H1 (cell line): ENCODE measurements at regions not wholly inside any gene's neighbourhood (a gene's known extent, or its start where the extent isn't known, plus 50 kb on each side); places are given as distances from the start of the nearest gene placed in this dataset.

Experiments
- CTCF ChIA-PET: fragments of 300-600 bp; sonication (Branson Sonifier 250); formaldehyde crosslinking; loops from one replicate; lab custom pipeline; 2021; ENCODE audit not compliant: partially characterized antibody; lab: Charles Lee
- POLR2A ChIA-PET: fragments of 300-600 bp; sonication (Branson Sonifier 250); formaldehyde crosslinking; loops from one replicate; lab custom pipeline; 2021; ENCODE audit warnings: inconsistent platforms; ENCODE audit not compliant: partially characterized antibody; lab: Charles Lee
- DNase-seq, 2 experiments: peaks; one replicate each; pipeline versions ENCODE4 v3.0.0 to v3.0.0-alpha.2; 2010 to 2022; ENCODE audit warnings: low spot score in 2 of 2, low read depth in 1 of 2, mixed read lengths in 1 of 2
- FAIRE-seq: peaks from 2 replicates; lab custom pipeline; 2011; peaks lifted over from hg19 to GRCh38; lab: Jason Lieb, UNC
- H2AFZ ChIP-seq: 2 replicates; pipeline ENCODE4 v1.8.1; 2012; ENCODE audit warnings: low read length, inconsistent platforms
- H2AK5ac ChIP-seq: 2 replicates; pipeline ENCODE4 v1.6.1; 2013; ENCODE audit warnings: low read depth, low read length
- H2BK120ac ChIP-seq: replicated peaks from 2 replicates; pipeline ENCODE3; 2013; ENCODE audit warnings: low read depth, low read length, inconsistent platforms
- H2BK12ac ChIP-seq: 2 replicates; pipeline ENCODE4 v1.6.1; 2013; ENCODE audit warnings: low read depth, low read length
- H2BK15ac ChIP-seq: 2 replicates; pipeline ENCODE4 v1.6.1; 2013; ENCODE audit warnings: low read length
- H2BK20ac ChIP-seq: 2 replicates; pipeline ENCODE4 v1.6.1; 2013; ENCODE audit warnings: low read length
- H2BK5ac ChIP-seq: 2 replicates; pipeline ENCODE4 v1.6.1; 2013; ENCODE audit warnings: low read depth, low read length
- H3K14ac ChIP-seq: 2 replicates; pipeline ENCODE4 v1.6.1; 2013; ENCODE audit warnings: inconsistent platforms; ENCODE audit not compliant: insufficient read length
- H3K18ac ChIP-seq: 2 replicates; pipeline ENCODE4 v1.6.1; 2013; ENCODE audit warnings: low read length; ENCODE audit errors: extremely low read depth
- H3K23ac ChIP-seq: 2 replicates; pipeline ENCODE4 v1.6.1; 2013; ENCODE audit warnings: inconsistent platforms; ENCODE audit not compliant: insufficient read length
- H3K23me2 ChIP-seq: 2 replicates; pipeline ENCODE4 v1.6.1; 2013; ENCODE audit warnings: low read depth, low read length
- H3K27ac ChIP-seq: 2 replicates; pipeline ENCODE4 v1.6.1; 2011; ENCODE audit warnings: low read depth, low read length, inconsistent platforms
- H3K27me3 ChIP-seq, 4 experiments: replicated peaks in 1 of 4; 1 replicate in 1 of 4; 2 replicates in 3 of 4; pipeline versions ENCODE4 v1.6.1 to v1.8.1; 2011 to 2013; ENCODE audit warnings: low read length in 3 of 4, mild to moderate bottlenecking in 3 of 4, inconsistent platforms in 2 of 4, mixed read lengths in 2 of 4, moderate library complexity in 1 of 4; ENCODE audit not compliant: control insufficient read depth in 3 of 4, insufficient read depth in 3 of 4; ENCODE audit errors: extremely low read depth in 1 of 4
- H3K36me3 ChIP-seq, 4 experiments: 2 replicates each; pipeline versions ENCODE4 v1.6.1 to v1.8.1; 2011 to 2013; ENCODE audit warnings: mild to moderate bottlenecking in 4 of 4, low read length in 3 of 4, moderate library complexity in 2 of 4, control low read depth in 1 of 4, inconsistent platforms in 1 of 4; ENCODE audit not compliant: insufficient read depth in 4 of 4, control insufficient read depth in 2 of 4
- H3K4ac ChIP-seq: replicated peaks from 2 replicates; pipeline ENCODE3; 2013; ENCODE audit warnings: low read length, low read depth, mixed read lengths, inconsistent platforms; ENCODE audit not compliant: insufficient read length
- H3K4me1 ChIP-seq, 4 experiments: replicated peaks in 1 of 4; 1 replicate in 1 of 4; 2 replicates in 3 of 4; pipeline versions ENCODE4 v1.6.1 to v1.8.1; 2011 to 2013; ENCODE audit warnings: low read length in 3 of 4, inconsistent platforms in 2 of 4, mixed read lengths in 1 of 4; ENCODE audit not compliant: insufficient read depth in 4 of 4, control insufficient read depth in 3 of 4
- H3K4me2 ChIP-seq, 2 experiments: 2 replicates each; pipeline versions ENCODE4 v1.6.1 to v1.8.1; 2011 to 2013; ENCODE audit warnings: low read depth in 2 of 2, low read length in 2 of 2, control low read depth in 1 of 2, inconsistent platforms in 1 of 2, mild to moderate bottlenecking in 1 of 2; ENCODE audit not compliant: insufficient read depth in 1 of 2
- H3K4me3 ChIP-seq, 4 experiments: fragments of 200-600, 300-600 bp in 1 of 4; sonication (generic), shearing (Covaris generic), sonication (Bioruptor Twin) in 1 of 4; 2 replicates each; pipeline versions ENCODE4 v1.5.1 to v1.8.1; 2011 to 2016; ENCODE audit warnings: low read length in 4 of 4, low read depth in 3 of 4, control low read depth in 2 of 4, inconsistent platforms in 2 of 4, mild to moderate bottlenecking in 2 of 4, mixed read lengths in 1 of 4, moderate library complexity in 1 of 4; ENCODE audit not compliant: insufficient read depth in 2 of 4; ENCODE audit errors: extremely low read depth in 1 of 4
- H3K56ac ChIP-seq: replicated peaks from 2 replicates; pipeline ENCODE3; 2013; ENCODE audit warnings: low read depth, mild to moderate bottlenecking, mixed read lengths, low read length, inconsistent platforms; ENCODE audit not compliant: insufficient read length
- H3K79me1 ChIP-seq: 2 replicates; pipeline ENCODE4 v1.6.1; 2013; ENCODE audit warnings: low read depth, low read length, control low read depth
- H3K79me2 ChIP-seq, 2 experiments: 2 replicates each; pipeline versions ENCODE4 v1.6.1 to v1.8.1; 2012 to 2013; ENCODE audit warnings: low read length in 2 of 2, mild to moderate bottlenecking in 2 of 2, inconsistent platforms in 1 of 2; ENCODE audit not compliant: insufficient read depth in 2 of 2, control insufficient read depth in 1 of 2
- H3K9ac ChIP-seq, 4 experiments: replicated peaks in 1 of 4; 1 replicate in 1 of 4; 2 replicates in 3 of 4; pipeline versions ENCODE4 v1.6.1 to v1.8.1; 2011 to 2013; ENCODE audit warnings: low read depth in 3 of 4, low read length in 3 of 4, control low read depth in 2 of 4, mild to moderate bottlenecking in 2 of 4, moderate library complexity in 2 of 4, inconsistent platforms in 1 of 4; ENCODE audit errors: extremely low read depth in 1 of 4
- H3K9me3 ChIP-seq, 2 experiments: 2 replicates each; pipeline versions ENCODE4 v1.6.1 to v1.8.1; 2012 to 2013; ENCODE audit warnings: mild to moderate bottlenecking in 2 of 2, moderate library complexity in 2 of 2, control low read depth in 1 of 2, inconsistent platforms in 1 of 2, low read depth in 1 of 2, low read length in 1 of 2, mixed read lengths in 1 of 2; ENCODE audit not compliant: insufficient read depth in 2 of 2
- H4K20me1 ChIP-seq, 2 experiments: replicated peaks in 1 of 2; 2 replicates each; pipeline versions ENCODE3 to v1.8.1; 2011 to 2013; ENCODE audit warnings: inconsistent platforms in 2 of 2, low read length in 2 of 2, mild to moderate bottlenecking in 1 of 2; ENCODE audit not compliant: insufficient read depth in 2 of 2, control insufficient read depth in 1 of 2
- H4K5ac ChIP-seq: 2 replicates; pipeline ENCODE4 v1.6.1; 2013; ENCODE audit warnings: low read length, low read depth, mixed read lengths, inconsistent platforms; ENCODE audit not compliant: insufficient read length
- H4K8ac ChIP-seq: 2 replicates; pipeline ENCODE4 v1.8.0; 2013; ENCODE audit warnings: mild to moderate bottlenecking, moderate library complexity, low read length, inconsistent platforms; ENCODE audit not compliant: insufficient read depth; ENCODE audit errors: extremely low read depth
- H4K91ac ChIP-seq: replicated peaks from 2 replicates; pipeline ENCODE3; 2013; ENCODE audit warnings: low read length, mixed read lengths, inconsistent platforms; ENCODE audit not compliant: insufficient read length
- CHD1 ChIP-seq: IDR thresholded peaks from 2 replicates; pipeline ENCODE4 v1.6.1; 2012; ENCODE audit warnings: low read depth, low read length, improper control_type of control experiment
- CREB1 ChIP-seq: IDR thresholded peaks from 2 replicates; pipeline ENCODE4 v1.6.1; 2012; ENCODE audit warnings: inconsistent platforms
- EP300 ChIP-seq, 2 experiments: IDR thresholded peaks; 1 replicate in 1 of 2; 2 replicates in 1 of 2; pipeline ENCODE4 v1.6.1; 2011 to 2012; ENCODE audit warnings: low read depth in 2 of 2, low read length in 2 of 2, mild to moderate bottlenecking in 2 of 2, borderline replicate concordance in 1 of 2, inconsistent platforms in 1 of 2, moderate library complexity in 1 of 2
- KDM4A ChIP-seq: IDR thresholded peaks from one replicate; pipeline ENCODE4 v1.7.1; 2012; ENCODE audit warnings: low read depth, mild to moderate bottlenecking, moderate library complexity, low read length, inconsistent platforms; ENCODE audit not compliant: severe bottlenecking
- MAX ChIP-seq: IDR thresholded peaks from 2 replicates; pipeline ENCODE4 v1.6.1; 2012; ENCODE audit warnings: inconsistent platforms
- POLR2A ChIP-seq, 2 experiments: IDR thresholded peaks; 1 replicate in 1 of 2; 2 replicates in 1 of 2; pipeline ENCODE4 v1.6.1; 2011; ENCODE audit warnings: low read depth in 2 of 2, low read length in 2 of 2, mild to moderate bottlenecking in 2 of 2; ENCODE audit errors: control extremely low read depth in 1 of 2
- POLR2AphosphoS5 ChIP-seq: IDR thresholded peaks from 2 replicates; pipeline ENCODE4 v1.6.1; 2011; ENCODE audit warnings: low read depth, low read length
- SIN3A ChIP-seq, 2 experiments: IDR thresholded peaks in 1 of 2; conservative IDR thresholded peaks in 1 of 2; 2 replicates each; pipeline ENCODE4 v1.6.1; 2011 to 2012; ENCODE audit warnings: low read length in 2 of 2, improper control_type of control experiment in 1 of 2, low read depth in 1 of 2, mild to moderate bottlenecking in 1 of 2
- SUZ12 ChIP-seq: fragments of 200-600 bp; sonication (generic); IDR thresholded peaks from 2 replicates; pipeline ENCODE4 v1.6.1; 2012; ENCODE audit warnings: mild to moderate bottlenecking, inconsistent platforms, low read length, moderate library complexity, mixed read lengths
- TAF1 ChIP-seq: IDR thresholded peaks from 2 replicates; pipeline ENCODE4 v1.6.1; 2011; ENCODE audit warnings: mild to moderate bottlenecking, low read depth, low read length
- TBP ChIP-seq: IDR thresholded peaks from 2 replicates; pipeline ENCODE4 v1.6.1; 2011; ENCODE audit warnings: low read depth, low read length, improper control_type of control experiment
- WGBS, 2 experiments: shearing (Covaris generic) in 1 of 2; methylation state at CpG; one replicate each; pipeline versions ENCODE4 v1.1.6 to v1.1.7; 2013 to 2015; ENCODE audit warnings: low lambda C conversion rate in 2 of 2, mixed read lengths in 2 of 2, inconsistent platforms in 1 of 2, low coverage in 1 of 2, missing lambda C conversion rate in 1 of 2; ENCODE audit not compliant: insufficient replicate concordance in 2 of 2, insufficient coverage in 1 of 2, insufficient read length in 1 of 2; ENCODE audit errors: extremely low coverage in 1 of 2, missing lambda C conversion rate in 1 of 2; 5-methylcytosine and 5-hydroxymethylcytosine counted together

GRCh38 chr10:28939281-28940157 lies 262.2 kb downstream of the BAMBI start:
- Histone ChIP-seq H3K14ac (no peak overlapping the region), H3K56ac (no peak overlapping the region), H3K27me3 (no peaks in the 10 kb centered on the region), H4K8ac (peak overlapping the region; percentile 77; the same call in 1 of the 2 replicates), H3K79me2 (no peaks in the 10 kb centered on the region), H4K91ac (no peak overlapping the region), H2AK5ac (no peak overlapping the region), H3K27ac (peak overlapping the region; percentile 9; the same call in 1 of the 2 replicates), H2BK5ac (0 out of 2 replicates have a peak overlapping the region, but pooled peaks have one; percentile 55), H3K79me1 (no peaks in the 10 kb centered on the region), H4K5ac (no peak overlapping the region), H3K23ac (no peak overlapping the region), H3K18ac (no peak overlapping the region; the same call in 1 of the 2 replicates), H3K4ac (no peak overlapping the region), H3K9ac (peak overlapping the region in 2 of 4 experiments; percentile 41 to 56; a peak in 2 of 7 replicates), H2BK120ac (no peak overlapping the region), H2BK20ac (no peak overlapping the region), H3K4me3 (peak overlapping the region; percentile 23 to 62 (median 54); a peak in 7 of 8 replicates), H3K4me1 (no peaks in the 10 kb centered on the region), H2AFZ (no peak overlapping the region), H4K20me1 (no peaks in the 10 kb centered on the region), H3K9me3 (peaks cover 0 to under 1% of the 10 kb centered on the region in 2 experiments; a peak in 1 of 4 replicates), H3K4me2 (peak overlapping the region; percentile 37 to 78), H2BK15ac (no peak overlapping the region), H3K23me2 (no peaks in the 10 kb centered on the region), H2BK12ac (no peak overlapping the region; the same call in 1 of the 2 replicates), H3K36me3 (no peaks in the 10 kb centered on the region)
- WGBS, 2 experiments, result 14% methylated on average over 29 of the region's 29 CpGs; no CpG with 5 or more reads in 1 of the 2 experiments
- peak; percentile 61 to 92 for DNase-seq
- peak; percentile 88 for FAIRE-seq
- CTCF ChIA-PET, result interaction anchor here (0.5 to 5.0 kb wide), 39 partner anchors 9 to 383 kb away, joined by 3 to 27 read pairs (median 4); no protein-coding TSS in a partner anchor
- POLR2A ChIA-PET, result interaction anchor here (0.9 to 1.0 kb wide), 3 partner anchors 9 to 261 kb away, joined by 3 to 4 read pairs (median 3); no protein-coding TSS in a partner anchor
- TF ChIP-seq TBP, result no peak
- TF ChIP-seq MAX, result peak; percentile 35; the same call in 1 of the 2 replicates
- peak; percentile 30; the same call in 1 of the 2 replicates for TF ChIP-seq POLR2AphosphoS5
- peak; percentile 43 for TF ChIP-seq KDM4A
- no peak; the same call in 1 of the 2 replicates for TF ChIP-seq TAF1
- TF ChIP-seq SUZ12, result no peak
- peak in 1 of 2 experiments; percentile 59; a peak in 1 of 4 replicates for TF ChIP-seq SIN3A (conservative IDR thresholded peaks at IDR 0.05 in 1 of 2, IDR thresholded peaks at IDR 0.05 in 1 of 2; ENCODE audit: low read depth in 1 of 2, low read length in 2 of 2)
- peak; percentile 40 to 90 for TF ChIP-seq EP300 (IDR thresholded peaks at IDR 0.05; ENCODE audit: borderline replicate concordance in 1 of 2, low read depth in 2 of 2, low read length in 2 of 2)
- no peak for TF ChIP-seq POLR2A (IDR thresholded peaks at IDR 0.05; ENCODE audit: control extremely low read depth in 1 of 2, low read depth in 2 of 2, low read length in 2 of 2)
- no peak for TF ChIP-seq CHD1
- 0 out of 2 replicates have a peak, but pooled peaks have one; percentile 14 for TF ChIP-seq CREB1
